ENCODE measurements at regions not wholly inside any gene's neighbourhood (a gene's known extent, or its start where the extent isn't known, plus 50 kb on each side); places are given as distances from the start of the nearest gene placed in this dataset.

GRCh38 chr5:144549580-144549979 lies 378.9 kb downstream of the KCTD16 start (continued):
- TF ChIP-seq E4F1 (CRISPR knock-in tag; IDR thresholded peaks at IDR 0.05; ENCODE audit: borderline replicate concordance) (no peak), NCOA1 (IDR thresholded peaks at IDR 0.05; ENCODE audit: low read depth) (no peak), TCF3 (CRISPR knock-in tag; IDR thresholded peaks at IDR 0.05) (no peak), SMARCA5 (IDR thresholded peaks at IDR 0.05) (no peak), HDAC3 (IDR thresholded peaks at IDR 0.05; ENCODE audit: borderline replicate concordance, partially characterized antibody) (no peak)

GRCh38 chr5:144548936-144549335 lies 378.3 kb downstream of the KCTD16 start:
- Histone ChIP-seq H3K4me3 (no peak overlapping the region), H3K9ac (ENCODE audit: insufficient read depth in 1 of 2, low read depth in 2 of 2, low read length in 2 of 2) (no peak overlapping the region), H3K9me3 (replicated peaks; ENCODE audit: control insufficient read depth, insufficient read depth, low read depth, low read length) (no peaks in the 10 kb centered on the region), H3K4me2 (ENCODE audit: insufficient read depth, low read length) (no peak overlapping the region), H3K79me2 (ENCODE audit: control insufficient read depth, insufficient read depth, low read length) (no peaks in the 10 kb centered on the region), H3K27me3 (ENCODE audit: control insufficient read depth in 2 of 2, insufficient read depth in 2 of 2, low read length in 2 of 2) (no peaks in the 10 kb centered on the region), H3K36me3 (ENCODE audit: control insufficient read depth, insufficient read depth, low read length) (no peaks in the 10 kb centered on the region), H3K27ac (ENCODE audit: extremely low read depth, low read depth, low read length) (no peak overlapping the region), H2AFZ (ENCODE audit: low read depth, low read length) (no peak overlapping the region), H4K20me1 (replicated peaks; ENCODE audit: control insufficient read depth, insufficient read depth, low read length) (no peaks in the 10 kb centered on the region), H3K9me1 (ENCODE audit: control insufficient read depth, insufficient read depth, low read length) (no peaks in the 10 kb centered on the region), H3K4me1 (replicated peaks in 1 of 2; ENCODE audit: control insufficient read depth in 2 of 2, insufficient read depth in 2 of 2, low read length in 2 of 2) (no peaks in the 10 kb centered on the region)
- no TSS peak for BruUV-seq (replicated peaks)
- CTCF ChIA-PET (ENCODE audit: low intra/inter-chr PET ratio) = no interaction called here
- 0% methylated on average over 2 of the region's 2 CpGs for WGBS (ENCODE audit: insufficient coverage, low coverage, missing lambda C conversion rate)
- no peak for TF ChIP-seq MAFG (tag; conservative IDR thresholded peaks at IDR 0.05)
- no peak for TF ChIP-seq POLR2B (IDR thresholded peaks at IDR 0.05; ENCODE audit: low read depth, partially characterized antibody)
- FAIRE-seq (no peak), ATAC-seq (no peak), DNase-seq (ENCODE audit: extremely low read depth in 1 of 4, low spot score in 3 of 4) (no peak)
- intact Hi-C loops (cut with micrococcal nuclease) (no loop called here), in situ Hi-C loops (cut with MboI) (no loop called here)
- POLR2A ChIA-PET = interaction anchor here (0.7 kb wide), 1 partner anchor 142 kb away, joined by 3 read pairs; no protein-coding TSS in a partner anchor

Measured in K562 (cell line).